Ishikawa (cell line): ENCODE measurements at regions not wholly inside any gene's neighbourhood (a gene's known extent, or its start where the extent isn't known, plus 50 kb on each side); places are given as distances from the start of the nearest gene placed in this dataset.

Experiments
- CEBPB ChIP-seq: IDR thresholded peaks from 2 replicates; pipeline ENCODE4 v1.6.1; 2012
- EP300 ChIP-seq: IDR thresholded peaks from 2 replicates; pipeline ENCODE4 v1.6.1; 2012; ENCODE audit warnings: borderline replicate concordance
- RAD21 ChIP-seq: IDR thresholded peaks from 2 replicates; pipeline ENCODE4 v1.6.1; 2012; ENCODE audit warnings: low read depth
- REST ChIP-seq: IDR thresholded peaks from 2 replicates; pipeline ENCODE4 v1.6.1; 2012; ENCODE audit warnings: low read depth, mild to moderate bottlenecking
- YY1 ChIP-seq: IDR thresholded peaks from 2 replicates; pipeline ENCODE4 v1.6.1; 2012; ENCODE audit warnings: low read depth
- ZBTB7A ChIP-seq: IDR thresholded peaks from 2 replicates; pipeline ENCODE4 v1.6.1; 2012; ENCODE audit warnings: low read depth
- TF ChIP-seq, protein P1 (sequence below): IDR thresholded peaks from 2 replicates; pipeline ENCODE4 v1.6.1; 2012

DNA sequence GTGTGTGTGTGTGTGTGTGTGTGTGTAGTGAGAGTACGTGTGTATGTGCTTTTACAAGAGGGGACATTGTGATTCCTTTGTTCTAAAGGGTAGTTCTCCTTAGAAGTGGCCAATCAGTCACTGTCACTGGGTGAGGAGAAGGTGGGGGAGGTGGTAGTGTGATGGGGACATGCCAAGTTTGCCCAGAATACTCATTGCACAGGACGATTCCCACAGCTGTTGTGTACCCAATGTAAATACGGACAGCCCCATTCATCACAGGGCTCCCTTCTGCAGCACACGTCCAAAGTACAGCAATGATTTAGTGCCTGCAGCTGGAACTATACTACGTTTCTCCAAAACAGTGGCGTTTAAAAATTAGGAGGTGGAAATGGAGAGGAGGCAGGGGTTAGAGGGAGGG, 287.8 kb downstream of the TLR4 start:
- TF ChIP-seq RAD21 (no peak), CEBPB (no peak), YY1 (no peak), ZBTB7A (no peak), EP300 (no peak), REST (no peak)
- TF ChIP-seq, protein P1, sequence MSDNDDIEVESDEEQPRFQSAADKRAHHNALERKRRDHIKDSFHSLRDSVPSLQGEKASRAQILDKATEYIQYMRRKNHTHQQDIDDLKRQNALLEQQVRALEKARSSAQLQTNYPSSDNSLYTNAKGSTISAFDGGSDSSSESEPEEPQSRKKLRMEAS: no peak
